HEK293 (cell line): ENCODE measurements at regions not wholly inside any gene's neighbourhood (a gene's known extent, or its start where the extent isn't known, plus 50 kb on each side); places are given as distances from the start of the nearest gene placed in this dataset.

Experiments used
- CTCF ChIA-PET: fragments of 350-600 bp; formaldehyde crosslinking; extraction: SDS; loops from one replicate; lab custom pipeline; 2021; ENCODE audit warnings: antibody characterized with exemption; lab: Yijun Ruan, JAX
- POLR2A ChIA-PET: fragments of 300-600 bp; formaldehyde crosslinking; extraction: SDS; loops from one replicate; lab custom pipeline; 2020; ENCODE audit warnings: antibody characterized with exemption, inconsistent platforms; lab: Yijun Ruan, JAX
- H3K27ac ChIP-seq: fragments of 200-500 bp; sonication (Bioruptor generic); 2 replicates; pipeline ENCODE4 v1.5.1; 2014; ENCODE audit warnings: low read depth, low read length, control low read depth, inconsistent platforms; ENCODE audit errors: extremely low read depth
- H3K36me3 ChIP-seq, 2 experiments: fragments of 200-500 bp in 1 of 2; sonication (Bioruptor generic) in 1 of 2; 1 replicate in 1 of 2; 2 replicates in 1 of 2; pipeline ENCODE4 v1.5.1; 2014 to 2017; ENCODE audit warnings: inconsistent platforms in 2 of 2, low read length in 2 of 2; ENCODE audit not compliant: control insufficient read depth in 2 of 2, insufficient read depth in 1 of 2
- H3K4me1 ChIP-seq: fragments of 200-500 bp; sonication (Bioruptor generic); 2 replicates; pipeline ENCODE4 v1.5.1; 2014; ENCODE audit warnings: mild to moderate bottlenecking, low read length, inconsistent platforms; ENCODE audit not compliant: control insufficient read depth, insufficient read depth
- H3K4me3 ChIP-seq: 2 replicates; pipeline ENCODE4 v1.5.1; 2011; ENCODE audit warnings: low read depth, mild to moderate bottlenecking, control low read depth, low read length, moderate library complexity
- H3K9me3 ChIP-seq: fragments of 200-500 bp; sonication (Bioruptor generic); 2 replicates; pipeline ENCODE4 v1.5.1; 2014; ENCODE audit warnings: low read depth, low read length, inconsistent platforms; ENCODE audit not compliant: control insufficient read depth, insufficient read depth
- GFI1B ChIP-seq: fragments of 450-650 bp; formaldehyde crosslinking; IDR thresholded peaks from 2 replicates; pipeline ENCODE4 v1.5.1; 2016; ENCODE audit warnings: missing biosample characterization, missing genetic modification characterization
- YY1 ChIP-seq: fragments of 450-650 bp; formaldehyde crosslinking; IDR thresholded peaks from 2 replicates; pipeline ENCODE4 v1.5.1; 2018; ENCODE audit warnings: missing biosample characterization, missing genetic modification characterization
- ZFP41 ChIP-seq: fragments of 450-650 bp; formaldehyde crosslinking; IDR thresholded peaks from 2 replicates; pipeline ENCODE4 v1.5.1; 2016; ENCODE audit warnings: missing biosample characterization, missing genetic modification characterization, borderline replicate concordance
- ZNF132 ChIP-seq: fragments of 450-650 bp; formaldehyde crosslinking; IDR thresholded peaks from 2 replicates; pipeline ENCODE4 v1.5.1; 2017; ENCODE audit warnings: missing biosample characterization, missing genetic modification characterization, borderline replicate concordance
- ZNF138 ChIP-seq: fragments of 450-650 bp; formaldehyde crosslinking; IDR thresholded peaks from 2 replicates; pipeline ENCODE4 v1.5.1; 2016; ENCODE audit warnings: missing biosample characterization, missing genetic modification characterization, borderline replicate concordance
- ZNF302 ChIP-seq: fragments of 450-650 bp; formaldehyde crosslinking; IDR thresholded peaks from 2 replicates; pipeline ENCODE4 v1.5.1; 2016; ENCODE audit warnings: missing biosample characterization, missing genetic modification characterization, low read depth
- ZNF311 ChIP-seq: fragments of 450-650 bp; formaldehyde crosslinking; IDR thresholded peaks from 2 replicates; pipeline ENCODE4 v1.5.1; 2017; ENCODE audit warnings: missing biosample characterization, missing genetic modification characterization, borderline replicate concordance
- ZNF548 ChIP-seq: fragments of 450-650 bp; formaldehyde crosslinking; IDR thresholded peaks from 2 replicates; pipeline ENCODE4 v1.5.1; 2016; ENCODE audit warnings: missing biosample characterization, missing genetic modification characterization
- ZNF776 ChIP-seq: fragments of 450-650 bp; formaldehyde crosslinking; IDR thresholded peaks from 2 replicates; pipeline ENCODE4 v1.5.0; 2017; ENCODE audit warnings: missing biosample characterization, missing genetic modification characterization, borderline replicate concordance
- ZNF791 ChIP-seq: fragments of 450-650 bp; formaldehyde crosslinking; IDR thresholded peaks from 2 replicates; pipeline ENCODE4 v1.5.1; 2016; ENCODE audit warnings: missing biosample characterization, missing genetic modification characterization
- ZNF830 ChIP-seq: fragments of 450-650 bp; IDR thresholded peaks from 2 replicates; pipeline ENCODE4 v1.5.0; 2018; ENCODE audit warnings: missing biosample characterization, missing genetic modification characterization, low read depth, mild to moderate bottlenecking, moderate library complexity
- ZSCAN23 ChIP-seq: fragments of 450-650 bp; formaldehyde crosslinking; IDR thresholded peaks from 2 replicates; pipeline ENCODE4 v1.5.1; 2016; ENCODE audit warnings: missing biosample characterization, missing genetic modification characterization
- TF ChIP-seq, protein P1 (sequence below): fragments of 450-650 bp; formaldehyde crosslinking; IDR thresholded peaks from 2 replicates; pipeline ENCODE4 v1.5.1; 2016; ENCODE audit warnings: missing biosample characterization, missing genetic modification characterization
- TF ChIP-seq, protein P2 (sequence below): fragments of 450-650 bp; formaldehyde crosslinking; IDR thresholded peaks from 2 replicates; pipeline ENCODE4 v1.5.1; 2016; ENCODE audit warnings: missing biosample characterization, missing genetic modification characterization
- TF ChIP-seq, protein P3 (sequence below): fragments of 450-650 bp; formaldehyde crosslinking; IDR thresholded peaks from 2 replicates; pipeline ENCODE4 v1.5.1; 2016; ENCODE audit warnings: missing biosample characterization, missing genetic modification characterization
- TF ChIP-seq, protein P4 (sequence below): sonication (generic); formaldehyde crosslinking; IDR thresholded peaks from 2 replicates; pipeline ENCODE4 v1.8.1; 2022; ENCODE audit warnings: mild to moderate bottlenecking, moderate library complexity, missing genetic modification reagents
- TF ChIP-seq, protein P5 (sequence below): fragments of 450-650 bp; formaldehyde crosslinking; IDR thresholded peaks from 2 replicates; pipeline ENCODE4 v1.5.1; 2016; ENCODE audit warnings: missing biosample characterization, missing genetic modification characterization
- TF ChIP-seq, protein P6 (sequence below): fragments of 450-650 bp; formaldehyde crosslinking; IDR thresholded peaks from 2 replicates; pipeline ENCODE4 v1.5.1; 2017; ENCODE audit warnings: missing biosample characterization, missing genetic modification characterization
- TF ChIP-seq, protein P7 (sequence below): fragments of 450-650 bp; formaldehyde crosslinking; IDR thresholded peaks from 2 replicates; pipeline ENCODE4 v1.5.1; 2016; ENCODE audit warnings: missing biosample characterization, missing genetic modification characterization
- TF ChIP-seq, protein P8 (sequence below): fragments of 450-650 bp; formaldehyde crosslinking; IDR thresholded peaks from 2 replicates; pipeline ENCODE4 v1.5.1; 2016; ENCODE audit warnings: missing biosample characterization, missing genetic modification characterization

DNA sequence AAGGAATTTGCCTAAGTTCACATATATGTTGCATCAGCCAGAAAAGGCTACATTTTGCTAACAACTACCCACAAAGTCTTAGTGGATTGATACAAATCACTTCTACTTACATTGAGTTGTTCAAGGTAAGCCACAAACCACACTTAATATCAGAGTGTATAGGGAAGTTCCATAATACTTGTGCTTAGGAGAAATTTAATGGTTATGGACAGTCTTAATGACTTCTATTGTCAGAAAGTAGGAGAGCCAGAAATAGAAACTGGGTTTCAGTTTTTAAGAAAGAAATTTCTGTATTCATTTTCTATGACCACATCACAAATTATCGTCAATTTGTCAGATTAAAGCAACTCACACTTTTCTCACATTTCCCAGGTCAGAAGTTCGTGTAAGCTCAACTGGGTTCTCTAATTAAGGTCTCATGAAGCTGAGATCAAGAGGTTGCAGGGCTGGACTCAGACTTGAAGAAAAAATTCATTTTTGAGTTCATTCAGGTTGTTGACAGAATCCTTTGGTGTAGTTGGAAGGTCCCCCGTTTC is 695.7 kb downstream of the CDH11 start:
- Histone ChIP-seq H3K4me1 (no peaks in the 10 kb centered on the region), H3K36me3 (no peaks in the 10 kb centered on the region), H3K4me3 (no peak overlapping the region), H3K9me3 (no peaks in the 10 kb centered on the region), H3K27ac (no peak overlapping the region)
- no peak for TF ChIP-seq ZNF776
- no peak for TF ChIP-seq ZNF138 (tag by site-specific recombination)
- TF ChIP-seq, protein P1, sequence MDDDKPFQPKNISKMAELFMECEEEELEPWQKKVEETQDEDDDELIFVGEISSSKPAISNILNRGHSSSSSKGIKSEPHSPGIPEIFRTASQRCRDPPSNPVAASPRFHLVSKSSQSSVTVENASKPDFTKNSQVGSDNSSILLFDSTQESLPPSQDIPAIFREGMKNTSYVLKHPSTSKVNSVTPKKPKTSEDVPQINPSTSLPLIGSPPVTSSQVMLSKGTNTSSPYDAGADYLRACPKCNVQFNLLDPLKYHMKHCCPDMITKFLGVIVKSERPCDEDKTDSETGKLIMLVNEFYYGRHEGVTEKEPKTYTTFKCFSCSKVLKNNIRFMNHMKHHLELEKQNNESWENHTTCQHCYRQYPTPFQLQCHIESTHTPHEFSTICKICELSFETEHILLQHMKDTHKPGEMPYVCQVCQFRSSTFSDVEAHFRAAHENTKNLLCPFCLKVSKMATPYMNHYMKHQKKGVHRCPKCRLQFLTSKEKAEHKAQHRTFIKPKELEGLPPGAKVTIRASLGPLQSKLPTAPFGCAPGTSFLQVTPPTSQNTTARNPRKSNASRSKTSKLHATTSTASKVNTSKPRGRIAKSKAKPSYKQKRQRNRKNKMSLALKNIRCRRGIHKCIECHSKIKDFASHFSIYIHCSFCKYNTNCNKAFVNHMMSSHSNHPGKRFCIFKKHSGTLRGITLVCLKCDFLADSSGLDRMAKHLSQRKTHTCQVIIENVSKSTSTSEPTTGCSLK (tag by site-specific recombination), result no peak
- no peak for TF ChIP-seq ZSCAN23 (tag by site-specific recombination)
- TF ChIP-seq GFI1B (tag by site-specific recombination), result no peak
- TF ChIP-seq ZFP41 (tag by site-specific recombination), result no peak
- TF ChIP-seq, protein P2, sequence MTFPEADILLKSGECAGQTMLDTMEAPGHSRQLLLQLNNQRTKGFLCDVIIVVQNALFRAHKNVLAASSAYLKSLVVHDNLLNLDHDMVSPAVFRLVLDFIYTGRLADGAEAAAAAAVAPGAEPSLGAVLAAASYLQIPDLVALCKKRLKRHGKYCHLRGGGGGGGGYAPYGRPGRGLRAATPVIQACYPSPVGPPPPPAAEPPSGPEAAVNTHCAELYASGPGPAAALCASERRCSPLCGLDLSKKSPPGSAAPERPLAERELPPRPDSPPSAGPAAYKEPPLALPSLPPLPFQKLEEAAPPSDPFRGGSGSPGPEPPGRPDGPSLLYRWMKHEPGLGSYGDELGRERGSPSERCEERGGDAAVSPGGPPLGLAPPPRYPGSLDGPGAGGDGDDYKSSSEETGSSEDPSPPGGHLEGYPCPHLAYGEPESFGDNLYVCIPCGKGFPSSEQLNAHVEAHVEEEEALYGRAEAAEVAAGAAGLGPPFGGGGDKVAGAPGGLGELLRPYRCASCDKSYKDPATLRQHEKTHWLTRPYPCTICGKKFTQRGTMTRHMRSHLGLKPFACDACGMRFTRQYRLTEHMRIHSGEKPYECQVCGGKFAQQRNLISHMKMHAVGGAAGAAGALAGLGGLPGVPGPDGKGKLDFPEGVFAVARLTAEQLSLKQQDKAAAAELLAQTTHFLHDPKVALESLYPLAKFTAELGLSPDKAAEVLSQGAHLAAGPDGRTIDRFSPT (tag by site-specific recombination), result no peak
- TF ChIP-seq, protein P3, sequence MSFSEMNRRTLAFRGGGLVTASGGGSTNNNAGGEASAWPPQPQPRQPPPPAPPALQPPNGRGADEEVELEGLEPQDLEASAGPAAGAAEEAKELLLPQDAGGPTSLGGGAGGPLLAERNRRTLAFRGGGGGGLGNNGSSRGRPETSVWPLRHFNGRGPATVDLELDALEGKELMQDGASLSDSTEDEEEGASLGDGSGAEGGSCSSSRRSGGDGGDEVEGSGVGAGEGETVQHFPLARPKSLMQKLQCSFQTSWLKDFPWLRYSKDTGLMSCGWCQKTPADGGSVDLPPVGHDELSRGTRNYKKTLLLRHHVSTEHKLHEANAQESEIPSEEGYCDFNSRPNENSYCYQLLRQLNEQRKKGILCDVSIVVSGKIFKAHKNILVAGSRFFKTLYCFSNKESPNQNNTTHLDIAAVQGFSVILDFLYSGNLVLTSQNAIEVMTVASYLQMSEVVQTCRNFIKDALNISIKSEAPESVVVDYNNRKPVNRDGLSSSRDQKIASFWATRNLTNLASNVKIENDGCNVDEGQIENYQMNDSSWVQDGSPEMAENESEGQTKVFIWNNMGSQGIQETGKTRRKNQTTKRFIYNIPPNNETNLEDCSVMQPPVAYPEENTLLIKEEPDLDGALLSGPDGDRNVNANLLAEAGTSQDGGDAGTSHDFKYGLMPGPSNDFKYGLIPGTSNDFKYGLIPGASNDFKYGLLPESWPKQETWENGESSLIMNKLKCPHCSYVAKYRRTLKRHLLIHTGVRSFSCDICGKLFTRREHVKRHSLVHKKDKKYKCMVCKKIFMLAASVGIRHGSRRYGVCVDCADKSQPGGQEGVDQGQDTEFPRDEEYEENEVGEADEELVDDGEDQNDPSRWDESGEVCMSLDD (tag by site-specific recombination), result no peak
- ChIA-PET POLR2A (no interaction called here), CTCF (no interaction called here)

DNA sequence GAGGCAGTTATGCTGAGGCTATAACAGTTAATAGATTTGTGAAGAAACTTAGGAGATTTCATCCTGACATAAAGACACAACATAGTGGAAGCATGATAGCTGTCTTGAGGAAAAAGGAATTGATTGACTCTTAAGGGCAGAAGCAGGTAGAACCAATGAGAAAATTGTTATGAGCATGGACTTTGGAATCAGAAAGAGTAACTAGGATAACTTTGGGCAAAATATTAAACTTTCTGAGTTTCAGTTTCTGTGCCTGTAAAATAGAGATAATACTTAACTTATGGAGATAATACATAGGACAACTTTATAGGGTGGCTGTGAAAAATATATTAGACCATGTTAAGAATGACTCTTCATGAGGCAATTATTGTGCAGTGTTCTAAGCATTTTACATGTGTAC is 696.5 kb downstream of the CDH11 start:
- Histone ChIP-seq H3K9me3 (no peaks in the 10 kb centered on the region), H3K27ac (no peak overlapping the region), H3K36me3 (no peaks in the 10 kb centered on the region), H3K4me3 (no peak overlapping the region), H3K4me1 (no peaks in the 10 kb centered on the region)
- CTCF ChIA-PET, result interaction anchor here (0.6 kb wide), 1 partner anchor 1056 kb away, joined by 4 read pairs; no protein-coding TSS in a partner anchor
- POLR2A ChIA-PET, result no interaction called here
- TF ChIP-seq ZNF830 (tag by site-specific recombination) (no peak), YY1 (no peak), ZNF302 (no peak), ZNF548 (no peak), ZNF132 (tag by site-specific recombination) (no peak), ZNF311 (tag by site-specific recombination) (no peak), ZNF791 (tag by site-specific recombination) (no peak)
- TF ChIP-seq, protein P4, sequence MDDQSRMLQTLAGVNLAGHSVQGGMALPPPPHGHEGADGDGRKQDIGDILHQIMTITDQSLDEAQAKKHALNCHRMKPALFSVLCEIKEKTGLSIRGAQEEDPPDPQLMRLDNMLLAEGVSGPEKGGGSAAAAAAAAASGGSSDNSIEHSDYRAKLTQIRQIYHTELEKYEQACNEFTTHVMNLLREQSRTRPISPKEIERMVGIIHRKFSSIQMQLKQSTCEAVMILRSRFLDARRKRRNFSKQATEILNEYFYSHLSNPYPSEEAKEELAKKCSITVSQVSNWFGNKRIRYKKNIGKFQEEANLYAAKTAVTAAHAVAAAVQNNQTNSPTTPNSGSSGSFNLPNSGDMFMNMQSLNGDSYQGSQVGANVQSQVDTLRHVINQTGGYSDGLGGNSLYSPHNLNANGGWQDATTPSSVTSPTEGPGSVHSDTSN, result no peak
- TF ChIP-seq, protein P5, sequence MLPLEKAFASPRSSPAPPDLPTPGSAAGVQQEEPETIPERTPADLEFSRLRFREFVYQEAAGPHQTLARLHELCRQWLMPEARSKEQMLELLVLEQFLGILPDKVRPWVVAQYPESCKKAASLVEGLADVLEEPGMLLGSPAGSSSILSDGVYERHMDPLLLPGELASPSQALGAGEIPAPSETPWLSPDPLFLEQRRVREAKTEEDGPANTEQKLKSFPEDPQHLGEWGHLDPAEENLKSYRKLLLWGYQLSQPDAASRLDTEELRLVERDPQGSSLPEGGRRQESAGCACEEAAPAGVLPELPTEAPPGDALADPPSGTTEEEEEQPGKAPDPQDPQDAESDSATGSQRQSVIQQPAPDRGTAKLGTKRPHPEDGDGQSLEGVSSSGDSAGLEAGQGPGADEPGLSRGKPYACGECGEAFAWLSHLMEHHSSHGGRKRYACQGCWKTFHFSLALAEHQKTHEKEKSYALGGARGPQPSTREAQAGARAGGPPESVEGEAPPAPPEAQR, result no peak
- TF ChIP-seq, protein P6, sequence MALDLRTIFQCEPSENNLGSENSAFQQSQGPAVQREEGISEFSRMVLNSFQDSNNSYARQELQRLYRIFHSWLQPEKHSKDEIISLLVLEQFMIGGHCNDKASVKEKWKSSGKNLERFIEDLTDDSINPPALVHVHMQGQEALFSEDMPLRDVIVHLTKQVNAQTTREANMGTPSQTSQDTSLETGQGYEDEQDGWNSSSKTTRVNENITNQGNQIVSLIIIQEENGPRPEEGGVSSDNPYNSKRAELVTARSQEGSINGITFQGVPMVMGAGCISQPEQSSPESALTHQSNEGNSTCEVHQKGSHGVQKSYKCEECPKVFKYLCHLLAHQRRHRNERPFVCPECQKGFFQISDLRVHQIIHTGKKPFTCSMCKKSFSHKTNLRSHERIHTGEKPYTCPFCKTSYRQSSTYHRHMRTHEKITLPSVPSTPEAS (tag by site-specific recombination), result no peak
- TF ChIP-seq, protein P7, sequence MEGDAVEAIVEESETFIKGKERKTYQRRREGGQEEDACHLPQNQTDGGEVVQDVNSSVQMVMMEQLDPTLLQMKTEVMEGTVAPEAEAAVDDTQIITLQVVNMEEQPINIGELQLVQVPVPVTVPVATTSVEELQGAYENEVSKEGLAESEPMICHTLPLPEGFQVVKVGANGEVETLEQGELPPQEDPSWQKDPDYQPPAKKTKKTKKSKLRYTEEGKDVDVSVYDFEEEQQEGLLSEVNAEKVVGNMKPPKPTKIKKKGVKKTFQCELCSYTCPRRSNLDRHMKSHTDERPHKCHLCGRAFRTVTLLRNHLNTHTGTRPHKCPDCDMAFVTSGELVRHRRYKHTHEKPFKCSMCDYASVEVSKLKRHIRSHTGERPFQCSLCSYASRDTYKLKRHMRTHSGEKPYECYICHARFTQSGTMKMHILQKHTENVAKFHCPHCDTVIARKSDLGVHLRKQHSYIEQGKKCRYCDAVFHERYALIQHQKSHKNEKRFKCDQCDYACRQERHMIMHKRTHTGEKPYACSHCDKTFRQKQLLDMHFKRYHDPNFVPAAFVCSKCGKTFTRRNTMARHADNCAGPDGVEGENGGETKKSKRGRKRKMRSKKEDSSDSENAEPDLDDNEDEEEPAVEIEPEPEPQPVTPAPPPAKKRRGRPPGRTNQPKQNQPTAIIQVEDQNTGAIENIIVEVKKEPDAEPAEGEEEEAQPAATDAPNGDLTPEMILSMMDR (tag by site-specific recombination), result no peak
- TF ChIP-seq, protein P8, sequence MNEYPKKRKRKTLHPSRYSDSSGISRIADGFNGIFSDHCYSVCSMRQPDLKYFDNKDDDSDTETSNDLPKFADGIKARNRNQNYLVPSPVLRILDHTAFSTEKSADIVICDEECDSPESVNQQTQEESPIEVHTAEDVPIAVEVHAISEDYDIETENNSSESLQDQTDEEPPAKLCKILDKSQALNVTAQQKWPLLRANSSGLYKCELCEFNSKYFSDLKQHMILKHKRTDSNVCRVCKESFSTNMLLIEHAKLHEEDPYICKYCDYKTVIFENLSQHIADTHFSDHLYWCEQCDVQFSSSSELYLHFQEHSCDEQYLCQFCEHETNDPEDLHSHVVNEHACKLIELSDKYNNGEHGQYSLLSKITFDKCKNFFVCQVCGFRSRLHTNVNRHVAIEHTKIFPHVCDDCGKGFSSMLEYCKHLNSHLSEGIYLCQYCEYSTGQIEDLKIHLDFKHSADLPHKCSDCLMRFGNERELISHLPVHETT (tag by site-specific recombination), result no peak
